Smooth muscle cell (in vitro differentiated cells): ENCODE measurements at regions not wholly inside any gene's neighbourhood (a gene's known extent, or its start where the extent isn't known, plus 50 kb on each side); places are given as distances from the start of the nearest gene placed in this dataset. TPM values are rescaled to one million over a fixed set of nuclear protein-coding genes. Genes with fewer than 3 reads are reported as not detected.

ENCODE experiments used
- DNase-seq: peaks from one replicate; lab custom pipeline; 2025; ENCODE audit not compliant: unreplicated experiment; lab: John Stamatoyannopoulos, UW
- H2AFZ ChIP-seq: fragments of 200-600 bp; sonication (generic); 2 replicates; pipeline ENCODE4 v1.6.0; 2016; ENCODE audit warnings: antibody characterized with exemption, low read depth, mild to moderate bottlenecking
- H3F3A ChIP-seq: fragments of 200-600 bp; sonication (generic); 2 replicates; pipeline ENCODE4 v1.6.0; 2017; ENCODE audit warnings: antibody characterized with exemption, low read depth
- H3K27ac ChIP-seq: fragments of 200-600 bp; sonication (generic); 2 replicates; pipeline ENCODE4 v1.5.1; 2016; ENCODE audit warnings: low read depth, mild to moderate bottlenecking
- H3K27me3 ChIP-seq: fragments of 200-600 bp; sonication (generic); 2 replicates; pipeline ENCODE4 v1.6.1; 2016; ENCODE audit warnings: low read depth, mild to moderate bottlenecking
- H3K36me3 ChIP-seq: fragments of 200-600 bp; sonication (generic); 2 replicates; pipeline ENCODE4 v1.5.1; 2016; ENCODE audit warnings: low read depth
- H3K4me1 ChIP-seq: fragments of 200-600 bp; sonication (generic); 2 replicates; pipeline ENCODE4 v1.5.1; 2016; ENCODE audit warnings: low read depth
- H3K4me2 ChIP-seq: fragments of 200-600 bp; sonication (generic); 2 replicates; pipeline ENCODE4 v1.6.0; 2016; ENCODE audit warnings: mild to moderate bottlenecking
- H3K4me3 ChIP-seq: fragments of 200-600 bp; sonication (generic); 2 replicates; pipeline ENCODE4 v1.5.1; 2016; ENCODE audit warnings: mild to moderate bottlenecking
- H3K79me2 ChIP-seq: fragments of 200-600 bp; sonication (generic); 2 replicates; pipeline ENCODE4 v1.6.0; 2016; ENCODE audit warnings: low read depth, mild to moderate bottlenecking
- H3K9ac ChIP-seq: fragments of 200-600 bp; sonication (generic); 2 replicates; pipeline ENCODE4 v1.6.0; 2016; ENCODE audit warnings: low read depth
- H3K9me3 ChIP-seq: fragments of 200-600 bp; sonication (generic); replicated peaks from 2 replicates; pipeline ENCODE4 v1.5.1; 2016; ENCODE audit warnings: low read depth
- H4K20me1 ChIP-seq: fragments of 200-600 bp; sonication (generic); 2 replicates; pipeline ENCODE4 v1.6.0; 2016; ENCODE audit warnings: low read depth
- CTCF ChIP-seq: fragments of 200-600 bp; sonication (generic); IDR thresholded peaks from 2 replicates; pipeline ENCODE4 v1.5.1; 2017; ENCODE audit warnings: borderline replicate concordance, mild to moderate bottlenecking, antibody characterized with exemption; ENCODE audit not compliant: insufficient read depth, poor library complexity, severe bottlenecking
- WGBS: methylation state at CpG from one replicate; pipeline ENCODE4 v1.1.7; 2016; ENCODE audit warnings: low lambda C conversion rate; 5-methylcytosine and 5-hydroxymethylcytosine counted together
- small RNA-seq: library from RNA; depleted of rRNA; stranded (forward); fragments of <200 nt; gene quantifications from one replicate; pipeline ENCODE3, GENCODE V24; 2014

GRCh38 chr1:96649301-96649700, 72.3 kb upstream of the PTBP2 start:
- Histone ChIP-seq H4K20me1 (no peaks in the 10 kb centered on the region), H3K4me1 (no peaks in the 10 kb centered on the region), H3K36me3 (no peaks in the 10 kb centered on the region), H3K4me3 (no peak overlapping the region), H3K4me2 (no peak overlapping the region), H3K27me3 (no peaks in the 10 kb centered on the region), H3K9me3 (no peaks in the 10 kb centered on the region), H3K9ac (no peak overlapping the region), H3K79me2 (no peaks in the 10 kb centered on the region), H3F3A (no peaks in the 10 kb centered on the region), H2AFZ (no peak overlapping the region), H3K27ac (no peak overlapping the region)
- DNase-seq: no peak
- TF ChIP-seq CTCF: no peak

GRCh38 chr1:96651517-96651916, 70.1 kb upstream of the PTBP2 start:
- no peak overlapping the region for H3K9ac ChIP-seq
- 80% methylated on average over 5 of the region's 5 CpGs for WGBS
- no peak overlapping the region for H2AFZ ChIP-seq
- TF ChIP-seq CTCF: no peak
- H3F3A ChIP-seq: no peaks in the 10 kb centered on the region
- H3K36me3 ChIP-seq: no peaks in the 10 kb centered on the region
- H3K4me1 ChIP-seq: no peaks in the 10 kb centered on the region
- H4K20me1 ChIP-seq: no peaks in the 10 kb centered on the region
- no peaks in the 10 kb centered on the region for H3K9me3 ChIP-seq
- H3K4me3 ChIP-seq: no peak overlapping the region
- H3K27me3 ChIP-seq: no peaks in the 10 kb centered on the region
- no peak for DNase-seq
- H3K79me2 ChIP-seq: no peaks in the 10 kb centered on the region
- H3K4me2 ChIP-seq: no peak overlapping the region
- H3K27ac ChIP-seq: no peak overlapping the region

GRCh38 chr1:96660051-96660450, 61.5 kb upstream of the PTBP2 start:
- H3K9ac ChIP-seq: no peak overlapping the region
- H3K79me2 ChIP-seq: no peaks in the 10 kb centered on the region
- H3K9me3 ChIP-seq: no peaks in the 10 kb centered on the region
- H3K27me3 ChIP-seq: no peaks in the 10 kb centered on the region
- no peak overlapping the region for H3K27ac ChIP-seq
- no peak overlapping the region for H3K4me3 ChIP-seq
- no peaks in the 10 kb centered on the region for H4K20me1 ChIP-seq
- no peak overlapping the region for H3K4me2 ChIP-seq
- no peak overlapping the region for H2AFZ ChIP-seq
- H3K4me1 ChIP-seq: no peaks in the 10 kb centered on the region
- no peaks in the 10 kb centered on the region for H3F3A ChIP-seq
- TF ChIP-seq CTCF: no peak
- no peaks in the 10 kb centered on the region for H3K36me3 ChIP-seq
- no peak for DNase-seq
- WGBS: 92% methylated on average over 3 of the region's 3 CpGs

GRCh38 chr1:96660503-96660902, 61.1 kb upstream of the PTBP2 start:
- Histone ChIP-seq H3K36me3 (no peaks in the 10 kb centered on the region), H4K20me1 (no peaks in the 10 kb centered on the region), H3K27ac (no peak overlapping the region), H3K4me2 (no peak overlapping the region), H3K27me3 (no peaks in the 10 kb centered on the region), H3K9ac (no peak overlapping the region), H2AFZ (no peak overlapping the region), H3F3A (no peaks in the 10 kb centered on the region), H3K4me3 (no peak overlapping the region), H3K79me2 (no peaks in the 10 kb centered on the region), H3K4me1 (no peaks in the 10 kb centered on the region), H3K9me3 (no peaks in the 10 kb centered on the region)
- no peak for TF ChIP-seq CTCF
- WGBS: 63% methylated on average over 2 of the region's 2 CpGs
- DNase-seq: no peak

Small RNA genes lying in the stretch of these regions (small RNA-seq; reads per million reads assigned to genes)
- not detected for gene RNU1-130P
